ENCODE measurements at regions not wholly inside any gene's neighbourhood (a gene's known extent, or its start where the extent isn't known, plus 50 kb on each side); places are given as distances from the start of the nearest gene placed in this dataset.

DNA sequence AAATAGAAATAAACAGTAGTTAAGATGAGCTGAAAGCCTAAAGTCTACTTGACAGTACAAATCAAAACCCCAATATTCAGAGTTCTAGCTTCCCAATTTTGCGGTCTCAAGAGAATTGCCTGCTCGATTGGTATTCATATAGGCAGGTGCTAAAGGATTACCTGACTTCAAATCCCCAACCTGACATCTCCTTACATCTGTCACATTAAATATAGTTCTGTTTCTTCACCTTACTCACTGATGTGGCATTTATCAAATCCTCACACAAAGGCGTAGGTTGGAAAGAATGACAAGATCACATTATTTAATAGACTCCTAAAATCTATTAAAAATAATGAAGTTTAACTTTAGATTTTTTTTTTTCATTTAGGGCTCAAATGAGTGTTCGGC is 72.8 kb upstream of the ANKH start:
- TF ChIP-seq, protein P1, sequence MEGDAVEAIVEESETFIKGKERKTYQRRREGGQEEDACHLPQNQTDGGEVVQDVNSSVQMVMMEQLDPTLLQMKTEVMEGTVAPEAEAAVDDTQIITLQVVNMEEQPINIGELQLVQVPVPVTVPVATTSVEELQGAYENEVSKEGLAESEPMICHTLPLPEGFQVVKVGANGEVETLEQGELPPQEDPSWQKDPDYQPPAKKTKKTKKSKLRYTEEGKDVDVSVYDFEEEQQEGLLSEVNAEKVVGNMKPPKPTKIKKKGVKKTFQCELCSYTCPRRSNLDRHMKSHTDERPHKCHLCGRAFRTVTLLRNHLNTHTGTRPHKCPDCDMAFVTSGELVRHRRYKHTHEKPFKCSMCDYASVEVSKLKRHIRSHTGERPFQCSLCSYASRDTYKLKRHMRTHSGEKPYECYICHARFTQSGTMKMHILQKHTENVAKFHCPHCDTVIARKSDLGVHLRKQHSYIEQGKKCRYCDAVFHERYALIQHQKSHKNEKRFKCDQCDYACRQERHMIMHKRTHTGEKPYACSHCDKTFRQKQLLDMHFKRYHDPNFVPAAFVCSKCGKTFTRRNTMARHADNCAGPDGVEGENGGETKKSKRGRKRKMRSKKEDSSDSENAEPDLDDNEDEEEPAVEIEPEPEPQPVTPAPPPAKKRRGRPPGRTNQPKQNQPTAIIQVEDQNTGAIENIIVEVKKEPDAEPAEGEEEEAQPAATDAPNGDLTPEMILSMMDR (IDR thresholded peaks at IDR 0.05) = no peak
- TF ChIP-seq POLR2AphosphoS5 (IDR thresholded peaks at IDR 0.05; ENCODE audit: insufficient read depth in 1 of 2, low read depth in 1 of 2) (no peak), POLR2A (IDR thresholded peaks at IDR 0.05) (no peak)

All from vagina (tissue), 2 donors.